Liver (tissue), 8 donors: ENCODE measurements at regions not wholly inside any gene's neighbourhood (a gene's known extent, or its start where the extent isn't known, plus 50 kb on each side); places are given as distances from the start of the nearest gene placed in this dataset.

Source experiments
- DNase-seq: peaks from one replicate; pipeline ENCODE4 v3.0.0-alpha.2; 2017; ENCODE audit warnings: low spot score
- H3K27ac ChIP-seq, 2 donors: one replicate each; pipeline ENCODE4 v1.7.0; 2013; ENCODE audit warnings: inconsistent platforms in 2 of 2, low read length in 2 of 2, control low read depth in 1 of 2, low read depth in 1 of 2, mild to moderate bottlenecking in 1 of 2
- H3K27me3 ChIP-seq, 4 donors: one replicate each; pipeline versions ENCODE4 v1.6.1 to v1.7.0; 2013; ENCODE audit warnings: low read length in 3 of 4, inconsistent platforms in 1 of 4, mild to moderate bottlenecking in 1 of 4, moderate library complexity in 1 of 4; ENCODE audit not compliant: control insufficient read depth in 4 of 4, insufficient read depth in 4 of 4
- H3K36me3 ChIP-seq, 4 donors: one replicate each; pipeline versions ENCODE4 v1.6.1 to v1.7.0; 2013; ENCODE audit warnings: low read length in 3 of 4, mild to moderate bottlenecking in 3 of 4, low read depth in 1 of 4, moderate library complexity in 1 of 4; ENCODE audit not compliant: control insufficient read depth in 4 of 4, insufficient read depth in 3 of 4
- H3K4me1 ChIP-seq, 4 donors: one replicate each; pipeline versions ENCODE4 v1.6.1 to v1.7.0; 2013; ENCODE audit warnings: low read length in 3 of 4, mild to moderate bottlenecking in 3 of 4, moderate library complexity in 1 of 4; ENCODE audit not compliant: control insufficient read depth in 4 of 4, insufficient read depth in 4 of 4
- H3K4me3 ChIP-seq, 3 donors: one replicate each; pipeline versions ENCODE4 v1.6.1 to v1.7.0; 2013; ENCODE audit warnings: low read length in 3 of 3, control low read depth in 1 of 3, low read depth in 1 of 3, mild to moderate bottlenecking in 1 of 3
- H3K9ac ChIP-seq, 2 donors: one replicate each; pipeline ENCODE4 v1.7.0; 2013; ENCODE audit warnings: low read length in 2 of 2, mild to moderate bottlenecking in 2 of 2, moderate library complexity in 2 of 2, control low read depth in 1 of 2, low read depth in 1 of 2
- H3K9me3 ChIP-seq, 4 donors: one replicate each; pipeline versions ENCODE4 v1.6.1 to v1.7.0; 2013; ENCODE audit warnings: low read length in 3 of 4; ENCODE audit not compliant: control insufficient read depth in 4 of 4
- CTCF ChIP-seq: fragments of 150-350 bp; IDR thresholded peaks from 2 replicates; pipeline ENCODE4 v1.5.1; 2017; ENCODE audit warnings: improper control_type of control experiment, low read depth, low read length; ENCODE audit not compliant: missing input control
- FOXA1 ChIP-seq: IDR thresholded peaks from 2 replicates; pipeline ENCODE4 v1.6.1; 2016; ENCODE audit warnings: antibody characterized with exemption
- GABPA ChIP-seq, 2 donors: IDR thresholded peaks in 1 of 2; conservative IDR thresholded peaks in 1 of 2; 2 replicates each; pipeline ENCODE4 v1.6.1; 2016; ENCODE audit warnings: antibody characterized with exemption in 2 of 2, mild to moderate bottlenecking in 1 of 2, moderate library complexity in 1 of 2
- HNF4A ChIP-seq, 2 donors: conservative IDR thresholded peaks; 2 replicates each; pipeline ENCODE4 v1.6.1; 2016; ENCODE audit warnings: antibody characterized with exemption in 2 of 2, mild to moderate bottlenecking in 2 of 2
- HNF4G ChIP-seq: IDR thresholded peaks from 2 replicates; pipeline ENCODE4 v1.6.1; 2016; ENCODE audit warnings: antibody characterized with exemption
- JUND ChIP-seq, 2 donors: IDR thresholded peaks; 2 replicates each; pipeline ENCODE4 v1.6.1; 2016; ENCODE audit warnings: antibody characterized with exemption in 2 of 2
- RAD21 ChIP-seq, 2 donors: IDR thresholded peaks; 2 replicates each; pipeline ENCODE4 v1.6.1; 2016; ENCODE audit warnings: antibody characterized with exemption in 2 of 2, mild to moderate bottlenecking in 2 of 2
- TAF1 ChIP-seq: conservative IDR thresholded peaks from 2 replicates; pipeline ENCODE4 v1.6.1; 2016; ENCODE audit warnings: antibody characterized with exemption, mild to moderate bottlenecking
- YY1 ChIP-seq: IDR thresholded peaks from 2 replicates; pipeline ENCODE4 v1.6.1; 2016; ENCODE audit warnings: antibody characterized with exemption, mild to moderate bottlenecking
- WGBS: extraction: QIAGEN DNeasy Blood & Tissue Kit; methylation state at CpG from one replicate; pipeline ENCODE4 v1.1.7; 2013; 5-methylcytosine and 5-hydroxymethylcytosine counted together
- TF ChIP-seq, protein P1 (sequence below): IDR thresholded peaks from 2 replicates; pipeline ENCODE4 v1.6.1; 2016; ENCODE audit warnings: antibody characterized with exemption, mild to moderate bottlenecking
- TF ChIP-seq, protein P2 (sequence below): IDR thresholded peaks from 2 replicates; pipeline ENCODE4 v1.6.1; 2016; ENCODE audit warnings: antibody characterized with exemption
- donor health status: healthy.
- donor health status: healthy.
- donor health status: healthy.
- donor health status: healthy.
- donor health status: healthy.

DNA sequence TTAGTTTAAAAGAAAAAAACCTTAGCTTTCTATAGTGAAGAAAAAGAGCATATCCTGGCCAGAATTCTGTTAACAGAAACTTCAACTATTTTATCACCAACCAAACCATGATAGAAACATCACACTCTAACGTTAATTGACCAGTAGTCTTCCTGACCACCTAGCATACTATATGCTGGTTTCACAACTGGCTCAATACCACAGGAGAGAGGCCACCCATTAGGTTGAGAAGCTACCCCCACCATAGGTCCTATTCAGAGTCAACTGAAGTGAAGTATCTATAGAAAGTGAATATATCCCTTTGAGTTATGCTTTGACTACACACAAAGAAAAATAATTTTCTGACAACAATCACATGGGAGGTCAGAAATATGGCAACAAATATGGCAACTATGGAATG is 85.2 kb upstream of the STK17B start:
- H3K4me1 ChIP-seq = no peaks in the 10 kb centered on the region
- no peak overlapping the region for H3K27ac ChIP-seq
- no peak overlapping the region for H3K4me3 ChIP-seq
- H3K27me3 ChIP-seq = no peaks in the 10 kb centered on the region
- TF ChIP-seq FOXA1 (no peak), TAF1 (no peak), RAD21 (IDR thresholded peaks at IDR 0.05) (no peak), HNF4A (conservative IDR thresholded peaks at IDR 0.05) (no peak), YY1 (no peak), GABPA (IDR thresholded peaks at IDR 0.05 in 1 of 2, conservative IDR thresholded peaks at IDR 0.05 in 1 of 2) (no peak), CTCF (no peak)
- TF ChIP-seq, protein P1, sequence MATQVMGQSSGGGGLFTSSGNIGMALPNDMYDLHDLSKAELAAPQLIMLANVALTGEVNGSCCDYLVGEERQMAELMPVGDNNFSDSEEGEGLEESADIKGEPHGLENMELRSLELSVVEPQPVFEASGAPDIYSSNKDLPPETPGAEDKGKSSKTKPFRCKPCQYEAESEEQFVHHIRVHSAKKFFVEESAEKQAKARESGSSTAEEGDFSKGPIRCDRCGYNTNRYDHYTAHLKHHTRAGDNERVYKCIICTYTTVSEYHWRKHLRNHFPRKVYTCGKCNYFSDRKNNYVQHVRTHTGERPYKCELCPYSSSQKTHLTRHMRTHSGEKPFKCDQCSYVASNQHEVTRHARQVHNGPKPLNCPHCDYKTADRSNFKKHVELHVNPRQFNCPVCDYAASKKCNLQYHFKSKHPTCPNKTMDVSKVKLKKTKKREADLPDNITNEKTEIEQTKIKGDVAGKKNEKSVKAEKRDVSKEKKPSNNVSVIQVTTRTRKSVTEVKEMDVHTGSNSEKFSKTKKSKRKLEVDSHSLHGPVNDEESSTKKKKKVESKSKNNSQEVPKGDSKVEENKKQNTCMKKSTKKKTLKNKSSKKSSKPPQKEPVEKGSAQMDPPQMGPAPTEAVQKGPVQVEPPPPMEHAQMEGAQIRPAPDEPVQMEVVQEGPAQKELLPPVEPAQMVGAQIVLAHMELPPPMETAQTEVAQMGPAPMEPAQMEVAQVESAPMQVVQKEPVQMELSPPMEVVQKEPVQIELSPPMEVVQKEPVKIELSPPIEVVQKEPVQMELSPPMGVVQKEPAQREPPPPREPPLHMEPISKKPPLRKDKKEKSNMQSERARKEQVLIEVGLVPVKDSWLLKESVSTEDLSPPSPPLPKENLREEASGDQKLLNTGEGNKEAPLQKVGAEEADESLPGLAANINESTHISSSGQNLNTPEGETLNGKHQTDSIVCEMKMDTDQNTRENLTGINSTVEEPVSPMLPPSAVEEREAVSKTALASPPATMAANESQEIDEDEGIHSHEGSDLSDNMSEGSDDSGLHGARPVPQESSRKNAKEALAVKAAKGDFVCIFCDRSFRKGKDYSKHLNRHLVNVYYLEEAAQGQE = no peak
- TF ChIP-seq, protein P2, sequence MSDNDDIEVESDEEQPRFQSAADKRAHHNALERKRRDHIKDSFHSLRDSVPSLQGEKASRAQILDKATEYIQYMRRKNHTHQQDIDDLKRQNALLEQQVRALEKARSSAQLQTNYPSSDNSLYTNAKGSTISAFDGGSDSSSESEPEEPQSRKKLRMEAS = no peak
- WGBS = 77% methylated on average over 1 of the region's 1 CpG
- H3K9me3 ChIP-seq = no peaks in the 10 kb centered on the region
- H3K36me3 ChIP-seq = peaks cover 0 to 2% (median 0%) of the 10 kb centered on the region in 4 donors
- H3K9ac ChIP-seq = no peak overlapping the region
- DNase-seq = no peak

DNA sequence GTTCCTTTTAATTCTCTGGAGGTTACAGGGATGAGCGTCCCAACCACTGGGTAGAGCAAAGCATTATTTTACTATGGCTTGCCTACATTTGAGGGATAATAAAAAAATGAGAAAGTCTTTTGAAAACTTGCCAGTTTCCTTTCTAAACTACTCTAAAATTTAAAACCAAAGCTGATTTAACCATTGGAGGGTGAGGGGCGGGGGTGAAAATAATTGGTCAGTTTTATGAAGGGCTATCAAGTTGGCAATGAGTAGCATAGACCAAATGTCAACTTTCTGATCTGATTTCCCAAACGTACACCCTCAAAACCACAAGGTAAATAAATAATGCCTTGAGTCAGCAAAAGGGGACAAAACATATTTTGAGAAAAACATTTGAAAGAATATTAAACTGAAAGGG is 85.7 kb upstream of the STK17B start:
- no peaks in the 10 kb centered on the region for H3K27me3 ChIP-seq
- H3K9me3 ChIP-seq = no peaks in the 10 kb centered on the region
- no peak overlapping the region for H3K27ac ChIP-seq
- DNase-seq = no peak
- 86% methylated on average over 3 of the region's 3 CpGs for WGBS
- no peaks in the 10 kb centered on the region for H3K4me1 ChIP-seq
- no peak overlapping the region for H3K9ac ChIP-seq
- peaks cover 0 to 2% (median 0%) of the 10 kb centered on the region in 4 donors for H3K36me3 ChIP-seq
- no peak for TF ChIP-seq YY1
- H3K4me3 ChIP-seq = no peak overlapping the region

- Histone ChIP-seq H3K9ac (no peak overlapping the region), H3K27me3 (no peaks in the 10 kb centered on the region), H3K36me3 (no peaks in the 10 kb centered on the region), H3K27ac (no peak overlapping the region), H3K9me3 (no peaks in the 10 kb centered on the region), H3K4me1 (no peaks in the 10 kb centered on the region), H3K4me3 (no peak overlapping the region)
- TF ChIP-seq JUND (IDR thresholded peaks at IDR 0.05) (no peak), CTCF (no peak), FOXA1 (no peak), YY1 (no peak), HNF4G (no peak), HNF4A (conservative IDR thresholded peaks at IDR 0.05) (no peak), GABPA (IDR thresholded peaks at IDR 0.05 in 1 of 2, conservative IDR thresholded peaks at IDR 0.05 in 1 of 2) (no peak)
- TF ChIP-seq, protein P2 = no peak
- no peak for DNase-seq
Observed at GRCh38 chr2:196258407-196258806, 87.0 kb upstream of the STK17B start.
